GM21723 (cell line): ENCODE measurements at regions not wholly inside any gene's neighbourhood (a gene's known extent, or its start where the extent isn't known, plus 50 kb on each side); places are given as distances from the start of the nearest gene placed in this dataset.
"Not testable (repeated sequence)": the region's sequence is repeated elsewhere in the genome, so short reads cannot be mapped to it uniquely, and the experiment has no call there.

Source experiments
- ATAC-seq: cut with Tn5 transposase; IDR thresholded peaks from one replicate; pipeline ENCODE4 v1.9.1; 2021; ENCODE audit warnings: mild to moderate bottlenecking, moderate library complexity; ENCODE audit not compliant: unreplicated experiment

DNA sequence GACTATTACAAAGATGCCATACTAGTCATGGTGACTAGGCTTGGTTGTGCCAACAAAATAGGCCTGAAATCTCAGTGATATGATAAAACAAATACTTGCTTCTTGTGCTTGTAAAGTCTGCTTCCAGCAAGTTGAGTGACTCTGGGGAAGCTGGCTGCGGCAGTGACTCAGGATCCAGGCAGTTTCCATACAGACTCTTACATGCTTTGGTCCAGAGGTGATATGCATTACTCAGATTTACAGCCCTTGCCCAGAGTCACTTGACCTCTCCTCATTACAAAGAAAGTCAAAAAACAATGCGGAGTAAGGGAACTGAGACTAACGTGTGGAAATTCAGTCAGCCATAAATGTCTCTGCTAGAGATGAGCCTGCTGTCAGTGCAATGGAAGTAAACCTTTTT is 387.5 kb downstream of the KCNA4 start:
- no peak for ATAC-seq

DNA sequence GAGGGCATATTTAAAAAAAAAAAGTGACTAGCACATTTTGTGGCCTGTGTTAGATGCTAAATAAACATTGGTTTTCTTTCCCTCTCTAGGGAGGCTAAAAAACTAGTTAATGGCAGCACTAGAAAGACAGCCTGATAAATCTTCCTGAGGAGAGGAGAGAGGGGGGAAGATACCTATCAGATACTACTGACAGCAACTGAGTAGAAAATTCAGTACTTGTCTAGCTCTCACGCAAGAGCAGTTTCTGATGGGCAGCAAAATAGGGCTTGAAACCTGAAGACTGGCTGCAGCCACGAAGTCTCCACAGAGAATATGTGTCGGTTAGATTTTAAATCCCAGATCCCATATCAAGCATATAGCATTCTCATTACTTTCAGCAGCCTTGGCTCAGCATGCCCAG is 388.2 kb downstream of the KCNA4 start:
- ATAC-seq = no peak

DNA sequence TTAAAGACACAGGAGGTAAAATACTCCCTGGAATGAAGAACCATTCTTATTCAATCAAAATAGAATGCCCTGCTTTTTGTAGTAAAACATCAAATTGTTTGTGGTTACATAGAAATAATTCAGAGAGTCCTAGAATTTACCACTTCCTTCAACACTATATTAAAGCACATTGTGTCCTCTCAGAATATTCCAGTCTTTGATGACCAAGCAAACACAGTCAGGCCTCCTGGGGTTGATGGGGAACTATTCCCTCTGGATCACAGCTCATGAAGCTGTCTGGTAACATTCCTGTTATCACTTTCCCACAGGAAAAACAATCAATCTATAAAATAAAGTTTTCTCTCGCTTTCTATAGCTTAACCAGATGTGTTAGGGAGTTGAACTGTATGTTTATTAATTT is 389.3 kb downstream of the KCNA4 start:
- ATAC-seq = no peak

DNA sequence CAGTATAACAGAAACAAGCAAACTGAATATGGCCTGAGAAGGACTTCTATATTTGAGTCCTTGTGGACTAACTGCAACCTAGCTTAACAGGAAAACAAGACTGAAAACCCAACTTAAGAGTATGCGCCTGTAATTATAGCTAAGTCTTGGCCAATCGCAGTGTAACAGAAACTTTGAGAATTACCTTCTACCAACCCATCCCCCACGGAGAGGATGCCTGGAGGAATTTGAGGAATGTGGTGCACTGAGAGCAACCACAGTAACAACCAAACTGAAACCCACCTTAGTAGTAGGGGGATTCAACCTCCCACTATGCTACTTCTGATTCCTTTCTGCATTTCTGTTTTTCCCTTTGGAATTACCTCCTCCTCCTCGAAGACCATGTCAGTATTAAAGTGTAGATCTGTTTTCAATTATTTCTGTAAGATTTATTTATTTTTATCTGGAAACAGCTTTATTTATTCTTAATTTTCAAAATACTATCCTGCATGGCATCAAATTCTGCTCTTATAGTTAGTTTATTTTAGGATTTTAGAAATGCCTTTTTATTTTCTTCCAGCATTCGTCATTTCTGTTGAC is 393.6 kb downstream of the KCNA4 start:
- no peak for ATAC-seq

DNA sequence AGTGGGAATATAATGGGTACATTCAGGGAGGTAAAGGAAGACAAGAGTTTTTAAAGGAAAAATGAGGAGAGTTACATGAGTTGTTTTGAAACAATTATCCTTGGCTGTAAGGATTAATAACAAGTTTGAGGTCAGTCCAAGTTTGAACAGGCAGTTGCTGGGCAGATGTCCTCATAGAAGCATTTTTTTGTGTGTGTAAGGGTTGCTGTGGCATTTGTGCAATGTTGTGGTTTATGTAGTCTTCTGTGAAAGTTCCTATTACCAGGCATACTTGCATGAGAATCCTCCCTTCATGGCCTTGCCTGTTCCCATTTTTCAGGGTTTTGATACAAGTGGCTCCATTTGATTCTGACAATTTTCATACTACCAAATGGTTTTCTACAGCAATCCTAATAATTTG is 400.2 kb downstream of the KCNA4 start:
- ATAC-seq = no peak

DNA sequence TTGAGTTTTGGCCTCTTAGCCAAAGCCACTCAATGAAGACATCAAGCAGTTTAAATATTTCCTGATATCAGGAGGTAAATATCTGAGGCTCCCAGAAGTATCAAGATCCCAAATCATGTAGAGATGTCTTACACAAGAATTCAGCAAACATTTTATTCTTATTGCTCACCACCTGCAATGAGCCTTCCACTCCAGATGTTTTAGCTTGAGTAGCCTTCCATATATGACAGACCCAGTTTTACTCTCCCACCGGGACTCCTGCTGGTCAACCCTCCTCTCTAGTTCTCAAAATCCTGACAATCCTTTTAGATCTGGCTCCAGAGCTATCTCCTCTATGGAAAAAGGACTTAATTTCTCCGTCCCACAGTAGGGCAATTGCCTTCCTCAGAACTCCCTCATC is 404.4 kb downstream of the KCNA4 start:
- no peak for ATAC-seq

DNA sequence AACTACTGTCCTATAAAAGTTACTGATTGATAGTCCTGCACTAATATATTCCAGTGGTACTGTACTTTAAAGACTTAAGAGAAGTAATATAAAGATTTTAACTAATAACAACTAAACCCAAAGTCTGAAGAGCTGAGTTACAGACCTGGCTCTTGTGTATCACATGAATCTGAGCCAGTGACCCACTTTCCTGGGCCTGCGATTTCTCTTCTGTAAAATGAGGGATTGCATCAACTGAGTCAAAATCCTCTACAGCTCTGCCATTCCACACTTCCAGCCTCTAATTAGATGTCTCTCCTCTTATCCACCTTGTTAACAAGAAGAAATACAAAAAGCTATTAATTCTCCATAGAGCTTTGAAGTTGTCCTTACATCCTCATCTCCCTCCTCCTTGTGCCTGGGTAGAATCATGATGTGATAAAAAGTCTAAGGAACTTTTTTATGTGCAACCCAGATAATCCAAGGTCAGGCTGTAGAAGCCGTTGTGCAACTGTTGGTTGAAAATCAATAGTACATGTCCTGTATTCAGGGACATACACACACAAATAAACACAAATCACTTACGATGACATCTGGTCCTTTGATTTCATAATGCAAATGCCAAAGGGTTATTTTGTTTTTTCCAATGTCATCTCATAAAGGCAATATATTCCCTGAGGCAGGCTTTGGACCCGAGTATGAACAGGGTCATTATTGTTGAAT is 410.3 kb downstream of the KCNA4 start:
- no peak for ATAC-seq

DNA sequence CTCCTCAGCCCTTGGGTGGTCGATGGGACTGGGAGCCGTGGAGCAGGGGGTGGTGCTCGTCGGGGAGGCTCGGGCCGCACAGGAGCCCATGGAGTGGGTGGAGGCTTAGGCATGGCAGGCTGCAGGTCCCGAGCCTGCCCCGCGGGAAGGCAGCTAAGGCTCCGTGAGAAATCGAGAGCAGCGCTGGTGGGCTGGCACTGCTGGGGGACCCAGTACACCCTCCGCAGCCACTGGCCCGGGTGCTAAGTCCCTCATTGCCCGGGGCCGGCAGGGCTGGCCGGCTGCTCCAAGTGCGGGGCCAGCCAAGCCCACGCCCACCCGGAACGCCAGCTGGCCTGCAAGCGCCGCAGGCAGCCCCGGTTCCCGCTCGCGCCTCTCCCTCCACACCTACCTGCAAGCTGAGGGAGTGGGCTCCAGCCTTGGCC is 416.7 kb downstream of the KCNA4 start:
- not testable (repeated sequence) for ATAC-seq

DNA sequence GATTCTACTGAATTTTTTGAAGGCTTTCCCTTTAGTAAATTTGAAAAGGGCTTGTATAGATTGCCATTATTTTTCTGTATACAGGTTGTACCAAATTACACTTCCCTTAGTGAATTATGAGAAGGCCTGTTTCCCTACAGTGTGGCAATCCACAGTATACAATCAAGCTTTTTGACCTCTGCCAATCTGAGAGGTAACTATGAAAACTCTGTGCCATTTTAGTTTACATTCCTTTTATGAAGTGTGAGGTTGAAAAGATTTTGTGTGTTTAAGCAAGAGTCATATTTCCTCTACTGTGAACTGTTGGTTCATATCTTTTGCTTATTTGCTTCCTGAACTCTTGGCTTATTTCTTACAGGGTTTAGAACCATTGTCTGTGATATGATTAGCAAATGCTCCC is 432.5 kb downstream of the KCNA4 start:
- ATAC-seq = no peak

DNA sequence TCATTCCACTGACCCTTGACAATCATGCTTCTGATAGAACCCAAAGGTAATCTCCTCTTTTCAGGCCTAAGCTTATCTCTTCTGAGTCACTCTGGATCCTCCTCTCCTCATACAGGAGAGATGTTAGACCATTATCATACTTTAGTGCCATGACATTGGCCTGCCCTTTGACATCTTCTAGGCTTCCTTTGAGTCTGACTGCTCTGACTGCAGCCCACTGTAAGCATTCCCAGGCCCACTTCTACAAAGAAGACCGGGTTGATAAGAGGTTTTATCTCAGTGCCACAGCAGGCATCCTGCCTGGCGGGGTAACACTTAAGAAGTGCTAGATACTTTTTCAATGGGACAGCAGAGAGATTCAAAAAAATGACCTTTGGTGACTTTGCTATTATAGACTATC is 438.0 kb downstream of the KCNA4 start:
- no peak for ATAC-seq

DNA sequence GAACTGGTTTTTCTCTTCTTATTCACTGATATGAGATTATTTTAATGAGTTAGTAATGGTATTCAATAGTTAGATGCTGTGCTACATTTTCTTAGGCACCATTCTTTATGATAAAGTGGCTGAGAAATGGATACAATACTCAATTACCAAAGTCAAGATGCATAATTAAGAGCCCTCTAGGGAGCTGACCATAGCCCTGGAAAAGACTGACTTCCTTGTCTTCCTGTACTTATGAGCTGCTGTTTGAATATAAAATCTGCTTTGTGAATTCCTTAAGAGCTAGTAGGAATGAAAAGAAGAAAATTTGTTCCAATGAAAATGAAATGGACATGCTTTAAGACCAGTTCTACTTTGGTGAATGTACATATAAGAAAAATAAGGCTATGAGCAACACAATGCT is 452.3 kb downstream of the KCNA4 start:
- no peak for ATAC-seq

DNA sequence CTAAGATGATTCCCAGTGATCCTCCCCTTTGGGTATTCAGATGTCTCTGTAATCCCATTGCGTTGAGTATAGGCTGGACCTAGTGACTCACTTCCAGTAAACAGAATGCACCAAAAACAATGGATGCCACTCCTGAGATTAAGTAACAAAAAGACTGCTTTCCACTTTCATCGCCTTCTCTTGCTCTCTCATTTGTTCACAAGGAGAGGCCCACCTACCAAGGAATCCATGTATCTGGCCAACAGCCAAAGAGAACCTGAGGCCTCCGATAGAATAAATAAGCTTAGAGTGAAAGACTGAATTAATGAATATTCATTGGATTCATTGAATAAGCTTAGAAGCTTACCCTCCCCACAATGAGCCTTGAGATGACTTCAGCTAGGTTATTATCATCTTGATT is 454.6 kb downstream of the KCNA4 start:
- no peak for ATAC-seq

DNA sequence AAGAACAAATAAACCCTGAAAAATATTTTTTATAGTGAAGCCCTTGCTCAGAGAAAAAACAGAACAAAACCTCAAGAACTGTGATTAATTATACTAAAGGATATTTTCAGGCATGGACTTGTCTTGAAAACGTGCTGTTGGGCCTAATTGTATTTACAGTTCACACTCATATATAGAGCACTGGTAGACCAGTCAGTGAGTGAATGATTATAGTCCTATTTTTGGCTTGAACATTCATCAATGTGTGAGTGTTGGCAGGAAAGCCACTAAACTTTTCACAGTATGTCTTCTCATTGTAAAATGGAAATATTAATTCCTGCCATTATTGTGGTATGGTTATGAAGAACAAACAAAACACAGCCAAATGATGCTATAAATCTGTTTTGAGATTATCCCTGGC is 462.8 kb downstream of the KCNA4 start:
- no peak for ATAC-seq

DNA sequence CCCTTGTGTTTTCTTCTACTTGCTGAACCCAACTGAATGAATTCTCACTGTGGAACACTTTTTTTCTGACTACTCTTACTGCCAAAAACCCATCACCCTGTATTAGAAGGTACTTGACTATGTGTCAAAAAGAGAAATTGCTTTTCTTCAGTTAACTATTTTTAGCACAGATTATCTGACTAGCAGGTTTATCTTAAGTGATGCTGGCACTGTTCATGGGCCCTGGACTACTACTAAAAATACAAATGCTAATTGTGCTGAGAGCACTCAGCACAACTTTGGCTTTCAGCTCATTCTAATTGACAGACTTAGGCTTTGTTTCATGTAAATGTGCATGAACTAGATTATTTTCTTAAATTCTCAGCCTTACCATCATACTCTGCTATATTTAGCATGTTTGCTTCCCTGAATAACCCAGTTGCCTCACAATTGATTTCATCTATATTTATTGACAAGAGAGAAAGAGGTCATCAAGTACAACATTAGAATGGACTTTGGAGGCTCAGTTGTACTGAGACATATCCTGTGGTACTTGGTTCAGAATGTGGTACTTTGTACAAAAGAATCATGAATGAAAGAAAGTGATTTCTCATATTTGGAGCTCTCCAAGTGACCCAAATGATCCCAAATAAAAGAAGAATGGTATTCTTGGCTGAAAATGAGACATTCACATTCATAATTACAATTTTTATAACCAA is 478.3 kb downstream of the KCNA4 start:
- no peak for ATAC-seq

DNA sequence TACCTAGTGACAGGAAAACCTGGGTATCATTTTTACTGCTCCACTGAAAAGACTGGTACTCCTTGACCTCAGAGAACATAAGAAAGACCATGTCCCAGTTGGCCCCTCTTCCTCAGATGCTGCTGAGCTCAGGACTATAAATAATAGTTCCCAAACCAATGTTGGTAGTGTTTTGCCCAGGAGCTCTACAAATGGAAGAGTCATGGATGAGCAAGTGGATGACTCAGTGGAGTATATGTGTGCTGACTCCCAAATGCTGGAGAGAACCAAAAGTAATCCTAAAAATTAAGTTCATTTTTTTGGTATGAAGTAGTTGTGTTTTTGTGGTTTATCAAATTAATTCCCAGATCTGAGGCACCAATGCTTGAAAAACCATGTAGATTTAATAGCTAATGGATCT is 482.0 kb downstream of the KCNA4 start:
- no peak for ATAC-seq

DNA sequence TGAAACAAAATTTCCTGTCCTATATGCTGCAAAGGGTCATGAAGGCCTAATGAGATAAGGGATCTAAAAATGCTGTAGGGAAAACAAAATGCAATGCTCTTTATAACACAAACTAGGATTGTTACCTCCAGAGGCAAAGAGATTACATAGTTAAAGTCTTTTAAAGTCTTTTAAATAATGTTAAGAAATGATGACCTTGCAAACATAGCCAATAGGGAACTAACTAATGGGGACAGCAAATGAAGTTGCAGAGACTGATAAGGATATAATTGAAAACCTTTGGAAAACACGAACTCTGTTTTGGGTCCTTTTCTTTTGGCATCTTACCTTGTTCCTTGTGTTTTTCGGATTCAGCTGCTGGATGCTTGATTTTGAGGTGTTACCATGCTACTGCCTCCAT is 485.9 kb downstream of the KCNA4 start:
- no peak for ATAC-seq

DNA sequence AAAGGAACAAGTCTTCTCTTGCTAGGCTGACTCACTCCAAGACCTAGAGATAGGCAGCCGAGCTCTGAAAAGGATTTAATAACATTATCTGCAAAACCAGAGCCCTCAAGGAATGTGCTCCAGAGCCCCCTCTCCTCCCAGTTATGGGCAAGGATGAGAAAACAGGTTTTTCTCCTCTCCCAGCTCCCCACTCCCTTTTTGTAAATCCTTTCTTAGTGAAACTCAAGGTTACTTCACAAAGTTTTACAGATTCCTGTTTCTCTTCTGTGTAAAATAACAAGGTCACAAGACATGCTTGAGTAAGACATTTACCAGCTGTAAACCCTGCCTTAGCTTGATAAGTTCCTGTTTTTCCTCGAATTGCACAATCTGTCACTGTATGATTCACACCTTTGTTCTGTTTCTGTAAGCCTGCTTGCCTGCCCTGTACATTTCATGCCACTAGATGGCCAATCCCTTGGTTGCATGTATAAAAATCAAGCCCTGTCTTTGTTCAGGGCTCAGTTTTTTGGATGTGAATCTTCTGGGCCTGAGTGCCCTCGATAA is 489.4 kb downstream of the KCNA4 start:
- ATAC-seq = no peak

DNA sequence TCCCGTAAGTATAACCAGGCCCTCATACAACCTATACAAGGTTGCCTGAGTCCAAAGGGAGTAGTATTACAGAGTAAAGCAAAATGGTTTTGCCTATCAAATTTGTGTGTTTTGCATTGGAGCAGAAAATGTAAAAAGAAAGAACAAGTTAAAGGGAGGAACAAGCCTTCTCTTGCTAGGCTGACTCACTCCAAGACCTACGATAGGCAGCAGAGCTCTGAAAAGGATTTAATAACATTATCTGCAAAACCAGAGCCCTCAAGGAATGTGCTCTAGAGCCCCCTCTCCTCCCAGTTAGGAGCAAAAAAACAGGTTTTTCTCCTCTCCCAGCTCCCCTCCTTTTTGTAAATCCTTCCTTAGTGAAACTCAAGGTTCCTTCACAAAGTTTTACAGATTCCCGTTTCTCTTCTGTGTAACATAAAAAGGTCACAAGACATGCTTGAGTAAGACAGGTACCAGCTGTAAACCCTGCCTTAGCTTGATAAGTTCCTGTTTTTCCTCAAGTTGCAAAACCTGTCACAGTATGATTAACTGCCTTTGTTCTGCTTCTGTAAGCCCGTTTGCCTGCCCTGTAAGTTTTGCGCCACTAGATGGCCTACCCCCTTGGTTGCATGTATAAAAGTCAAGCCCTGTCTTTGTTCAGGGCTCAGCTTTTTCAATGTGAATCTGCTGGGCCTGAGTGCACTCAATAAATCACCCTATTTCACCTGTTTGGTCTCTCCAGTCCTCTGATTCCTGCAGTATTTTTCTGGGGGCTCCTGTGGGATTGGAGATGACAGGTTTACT is 498.2 kb downstream of the KCNA4 start:
- no peak for ATAC-seq

DNA sequence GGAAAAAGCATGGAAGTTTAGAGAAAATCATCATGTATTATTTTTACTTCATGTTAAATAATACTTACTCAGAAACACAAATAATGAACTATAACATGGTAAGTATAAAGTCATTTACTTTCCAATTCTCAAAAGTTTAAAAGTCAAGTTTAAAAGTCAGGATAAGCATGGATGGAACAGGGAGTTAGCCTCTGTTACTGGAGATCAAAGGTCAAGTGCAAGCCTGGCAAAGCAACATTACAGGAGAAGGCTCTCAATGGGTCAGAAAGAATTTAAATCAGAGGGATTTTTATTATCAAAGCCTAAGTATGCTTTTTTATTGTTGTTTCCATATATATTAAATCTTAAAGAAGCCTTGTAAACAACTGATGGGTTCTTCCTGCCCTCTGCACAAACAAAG is 505.4 kb downstream of the KCNA4 start:
- no peak for ATAC-seq

DNA sequence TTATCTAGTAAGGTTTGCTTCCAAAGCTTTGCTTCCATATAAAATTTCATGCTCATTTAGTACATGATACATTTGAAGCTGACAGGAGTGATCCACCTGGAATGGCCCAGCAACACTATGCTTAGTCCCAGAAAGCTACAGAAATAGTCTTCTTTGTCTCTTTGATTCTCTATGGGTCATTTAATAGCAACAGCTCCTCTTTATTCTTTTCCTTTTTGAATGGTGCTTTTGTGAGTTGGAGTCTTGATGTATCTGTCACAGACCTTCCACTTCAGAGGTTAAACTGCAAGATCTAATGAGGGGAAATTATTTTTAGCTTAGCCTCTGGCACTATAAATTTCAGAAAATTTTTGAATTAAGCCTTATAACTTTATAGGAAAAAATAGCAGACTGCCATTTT is 509.5 kb downstream of the KCNA4 start:
- no peak for ATAC-seq

DNA sequence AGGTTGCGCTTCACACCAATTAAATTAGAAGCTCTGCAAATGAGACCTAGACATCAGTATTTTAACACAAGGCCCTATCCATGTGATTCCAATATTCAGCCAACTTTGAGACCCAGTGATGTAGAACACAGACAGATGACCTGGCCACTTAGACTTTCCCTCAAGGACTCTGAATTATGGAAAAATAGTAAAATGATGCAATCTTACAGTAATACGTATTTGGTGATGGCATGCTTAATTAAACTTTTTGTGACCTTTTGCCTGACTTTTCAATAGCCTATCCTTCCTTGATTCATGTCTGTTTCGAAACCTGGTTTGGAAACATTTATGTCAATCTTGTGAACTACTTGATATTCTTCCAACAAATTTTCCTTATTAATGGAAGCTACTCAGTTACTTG is 521.2 kb downstream of the KCNA4 start:
- ATAC-seq = no peak
